NCI-H226 (cell line): ENCODE measurements at regions not wholly inside any gene's neighbourhood (a gene's known extent, or its start where the extent isn't known, plus 50 kb on each side); places are given as distances from the start of the nearest gene placed in this dataset.
"Not testable (repeated sequence)": the region's sequence is repeated elsewhere in the genome, so short reads cannot be mapped to it uniquely, and the experiment has no call there.

Experiments used
- DNase-seq: peaks from one replicate; pipeline ENCODE4 v3.0.0-alpha.2; 2015

GRCh38 chr4:184335520-184335919, 117.8 kb upstream of the ENPP6 start:
- peak; percentile 55 for DNase-seq

DNA sequence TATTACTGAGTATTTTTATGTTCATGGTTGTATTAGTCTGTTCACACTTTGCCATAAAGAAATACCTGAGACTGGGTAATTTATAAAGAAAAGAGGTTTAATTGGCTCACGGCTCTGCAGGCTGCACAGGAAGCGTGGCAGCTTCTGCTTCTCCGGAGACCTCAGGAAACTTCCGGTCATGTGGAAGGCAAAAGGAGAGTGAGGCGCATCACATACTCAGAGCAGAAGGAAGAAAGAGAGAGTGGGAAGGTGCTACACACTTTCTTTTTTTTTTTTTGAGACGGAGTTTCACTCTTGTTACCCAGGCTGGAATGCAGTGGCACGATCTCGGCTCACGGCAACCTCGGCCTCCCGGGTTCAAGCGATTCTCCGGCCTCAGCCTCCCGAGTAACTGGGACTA, 115.8 kb upstream of the ENPP6 start:
- DNase-seq: not testable (repeated sequence)

- DNase-seq: no peak
These were observed 113.8 kb upstream of the ENPP6 start for GRCh38 chr4:184331268-184331995.

DNA sequence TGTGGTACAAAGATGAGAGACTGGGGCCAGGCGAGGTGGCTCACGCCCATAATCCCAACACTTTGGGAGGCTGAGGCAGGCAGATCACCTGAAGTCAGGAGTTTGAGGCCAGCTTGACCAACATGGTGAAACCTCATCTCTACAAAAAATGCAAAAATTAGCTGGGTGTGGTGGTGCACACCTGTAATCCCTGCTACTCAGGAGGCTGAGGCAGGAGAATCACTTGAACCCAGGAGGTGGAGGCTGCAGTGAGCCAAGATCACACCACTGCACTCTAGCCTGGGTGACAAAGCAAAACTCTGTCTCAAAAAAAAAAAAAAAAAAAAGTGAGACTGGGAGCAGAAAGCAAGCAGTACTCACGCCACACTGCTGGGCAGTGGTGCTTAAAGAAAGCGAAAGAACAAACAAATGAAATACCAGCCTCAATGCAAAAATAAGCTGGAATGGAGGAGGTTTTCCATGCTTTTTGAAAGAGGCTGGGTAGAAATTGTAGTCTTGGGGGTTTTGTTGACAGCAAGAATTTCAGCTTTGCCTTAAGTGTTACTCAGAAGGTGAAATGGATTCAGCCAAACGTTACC, 112.9 kb upstream of the ENPP6 start:
- DNase-seq: not testable (repeated sequence)

DNA sequence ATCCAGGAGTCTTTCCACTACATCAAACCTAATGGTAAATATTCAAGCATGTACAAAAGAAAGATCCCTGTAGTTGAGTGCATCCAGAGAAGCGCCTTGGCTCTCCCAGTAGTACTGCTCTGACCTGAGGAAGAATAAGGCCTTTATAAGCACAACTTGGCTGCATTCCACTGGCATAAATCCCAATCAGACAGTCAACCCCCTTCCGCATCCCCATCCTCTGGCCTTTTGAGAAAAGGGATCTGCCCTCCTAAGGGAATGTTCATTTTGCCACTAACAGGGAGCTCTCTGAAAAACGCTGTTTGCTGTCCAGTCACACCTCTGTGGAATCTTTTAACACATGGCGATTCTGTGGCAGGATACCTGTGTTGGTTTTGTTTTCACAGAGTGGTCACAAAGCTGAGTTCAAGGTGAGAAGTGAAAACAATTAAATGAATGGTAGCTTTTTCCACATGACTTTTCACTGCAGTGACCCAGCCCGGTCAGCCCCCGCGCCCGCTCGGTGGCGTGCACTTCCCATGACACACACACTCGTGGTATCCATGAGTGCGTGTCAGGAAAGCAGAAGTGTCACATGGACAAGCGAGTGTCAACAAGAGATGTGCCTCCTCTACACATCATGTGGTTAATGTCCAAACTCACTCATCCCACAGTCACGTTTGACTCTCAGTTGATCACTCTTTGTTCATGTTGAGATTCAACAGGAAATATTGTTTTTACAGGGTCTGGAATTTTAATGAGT, 112.2 kb upstream of the ENPP6 start:
- no peak for DNase-seq

- DNase-seq: no peak
These were observed 111.6 kb upstream of the ENPP6 start for GRCh38 chr4:184329235-184329634.

DNA sequence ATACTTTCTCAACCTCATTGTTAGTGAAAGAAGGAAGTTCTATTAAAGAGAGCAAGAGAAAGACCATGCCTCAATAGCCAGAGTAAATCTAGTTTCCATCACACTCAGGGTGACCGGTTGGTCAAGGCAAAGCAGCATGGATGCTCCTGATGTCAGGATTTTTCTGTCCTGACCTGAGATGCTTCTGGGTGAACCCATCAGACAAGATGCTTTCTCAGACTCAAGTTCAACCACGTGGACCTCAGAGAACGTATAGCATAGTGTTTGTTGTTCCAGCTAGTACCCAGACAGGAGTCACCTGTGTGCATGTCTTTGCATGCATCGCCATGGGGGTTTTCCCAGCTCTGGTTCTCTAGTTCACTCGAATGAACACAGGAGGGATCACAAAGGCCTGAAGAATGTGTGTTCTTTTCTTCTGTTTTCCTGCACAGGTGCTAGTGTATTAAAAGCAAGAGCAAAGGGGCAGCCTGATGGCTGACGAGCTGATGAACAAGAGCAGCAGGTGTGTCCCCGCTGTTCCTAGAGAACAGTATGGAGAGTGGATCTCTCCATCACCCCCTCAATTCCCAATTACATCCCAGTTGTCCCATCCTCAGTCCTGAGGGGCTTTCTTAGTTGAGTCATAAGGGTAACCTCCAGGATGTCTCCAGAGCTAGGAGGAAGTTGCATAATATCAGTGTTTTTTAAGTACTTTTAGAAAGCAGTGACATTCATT, 110.5 kb upstream of the ENPP6 start:
- DNase-seq: no peak

DNA sequence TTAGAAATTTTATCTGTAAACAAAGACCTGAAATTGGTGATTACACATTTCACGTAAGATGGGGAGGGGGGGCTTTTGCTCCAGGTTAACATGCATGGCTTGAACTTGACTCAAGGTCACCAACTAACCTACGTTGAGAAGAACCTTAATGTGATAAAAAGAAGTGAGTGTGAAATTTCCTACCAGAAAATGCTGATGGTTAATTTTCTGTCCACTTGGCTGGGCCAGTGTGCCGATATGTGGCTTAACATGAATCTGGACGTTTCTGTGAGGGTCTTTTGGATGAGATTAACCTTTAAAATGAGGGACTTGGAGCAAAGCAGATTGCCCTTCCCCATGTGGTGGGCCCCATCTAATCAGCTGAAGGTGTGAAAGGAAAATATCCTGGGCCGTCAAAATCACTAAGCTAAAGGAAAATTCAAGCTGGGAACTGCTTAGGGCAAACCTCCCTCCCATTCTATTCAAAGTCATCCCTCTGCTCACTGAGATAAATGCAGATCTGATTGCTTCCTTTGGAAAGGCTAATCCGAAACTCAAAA, 107.3 kb upstream of the ENPP6 start:
- DNase-seq: no peak

DNA sequence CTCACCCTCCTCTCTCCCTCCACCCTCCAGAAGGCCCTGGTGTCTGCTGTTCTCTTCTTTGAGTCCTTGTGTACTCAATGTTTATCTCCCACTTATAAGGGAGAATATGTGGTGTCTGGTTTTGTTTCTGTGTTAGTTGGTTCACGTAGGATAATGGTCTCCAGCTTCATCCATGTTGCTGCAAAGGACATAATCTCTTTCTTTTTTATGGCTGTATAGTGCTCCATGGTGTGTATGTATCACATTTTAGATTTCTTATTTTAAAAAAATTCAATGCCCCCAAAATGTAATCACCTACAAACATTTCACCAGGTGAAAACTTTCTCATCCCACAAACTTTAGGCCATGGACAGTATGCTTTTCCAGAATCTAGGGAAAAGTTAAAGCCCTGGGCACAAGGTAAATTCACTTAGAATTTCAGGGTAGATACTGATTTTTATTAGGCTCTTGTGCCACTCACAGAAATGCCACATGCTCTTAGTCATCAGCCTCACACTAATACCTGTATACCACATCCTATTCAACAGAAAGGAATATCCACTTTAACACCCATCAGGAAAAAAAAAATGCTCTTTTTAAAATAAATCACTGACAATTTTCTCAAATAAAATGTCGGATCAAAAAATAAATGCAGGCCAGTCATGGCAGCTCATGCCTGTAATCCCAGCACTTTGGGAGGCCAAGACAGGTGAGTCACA, 104.8 kb upstream of the ENPP6 start:
- no peak for DNase-seq

DNA sequence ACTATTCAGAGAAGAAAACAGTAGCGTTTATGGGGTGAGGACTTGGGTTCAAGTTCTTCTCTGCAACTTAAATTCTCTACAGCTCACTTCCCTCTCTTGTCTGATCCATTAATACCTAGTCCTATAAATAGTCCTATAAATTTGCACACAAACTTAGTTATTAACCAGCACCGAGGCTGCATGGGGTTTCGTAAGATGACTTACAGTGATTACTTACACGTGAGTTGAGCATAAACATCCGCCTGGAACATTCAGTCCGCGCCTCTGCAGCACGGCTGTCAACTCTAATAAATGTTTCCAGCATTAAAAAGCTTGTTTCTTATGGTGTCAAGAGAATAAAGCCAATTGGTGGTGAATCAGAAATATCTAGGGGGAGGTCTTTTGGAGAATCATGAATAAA, 103.0 kb upstream of the ENPP6 start:
- no peak for DNase-seq

DNA sequence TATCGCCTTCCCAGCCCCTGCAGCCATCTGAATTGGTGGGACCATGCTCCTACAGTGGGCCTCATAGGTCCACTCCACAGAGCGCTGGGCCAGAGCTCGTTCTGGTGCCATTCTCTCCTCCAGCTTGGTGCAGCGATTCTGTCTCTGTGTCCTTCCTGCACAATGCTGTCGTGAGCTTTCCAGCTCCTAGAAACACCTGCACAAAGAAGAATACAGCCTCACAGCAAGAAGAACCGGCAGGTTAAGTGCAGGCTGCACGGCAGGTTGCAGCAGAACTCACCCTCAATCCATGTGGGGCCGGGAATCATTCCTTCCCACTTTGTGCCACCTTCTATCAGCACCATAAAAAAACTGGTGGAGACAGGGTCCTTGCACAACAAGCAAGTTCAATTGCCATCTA, 101.2 kb upstream of the ENPP6 start:
- DNase-seq: no peak

DNA sequence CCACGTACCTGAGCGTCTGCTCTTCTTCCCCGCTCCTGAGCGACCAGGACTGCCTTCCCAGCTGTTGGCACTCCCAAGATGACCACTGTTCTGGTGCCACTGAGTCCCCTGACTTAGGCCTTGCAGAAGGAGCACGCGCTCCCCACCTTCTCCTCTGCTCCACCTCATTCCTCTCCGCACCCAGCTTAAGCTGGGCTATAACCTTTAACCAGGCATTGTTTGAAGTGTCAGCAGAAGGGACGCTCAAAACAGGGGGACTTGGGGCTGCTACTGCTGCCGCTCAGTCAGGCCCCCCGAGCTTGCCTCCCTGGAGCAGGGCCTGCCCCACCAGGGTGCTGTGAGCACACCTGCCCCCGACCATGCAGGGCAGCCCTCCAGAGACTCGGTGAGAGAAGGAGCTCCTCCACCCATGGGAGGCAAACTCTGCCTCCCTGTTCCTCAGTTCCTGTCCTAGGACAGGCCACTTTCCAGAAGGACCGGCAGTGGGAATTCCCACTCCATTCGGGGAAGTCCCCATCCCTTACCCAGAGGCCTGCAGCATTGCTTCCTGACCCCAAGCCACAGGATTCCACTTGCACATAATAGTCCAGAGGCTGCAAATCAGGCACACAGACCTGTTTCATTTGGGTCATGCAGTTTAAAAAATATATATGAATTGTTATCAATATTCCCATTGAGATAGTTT, 99.7 kb upstream of the ENPP6 start:
- no peak for DNase-seq

GRCh38 chr4:184316821-184317220, 99.1 kb upstream of the ENPP6 start:
- DNase-seq: no peak

DNA sequence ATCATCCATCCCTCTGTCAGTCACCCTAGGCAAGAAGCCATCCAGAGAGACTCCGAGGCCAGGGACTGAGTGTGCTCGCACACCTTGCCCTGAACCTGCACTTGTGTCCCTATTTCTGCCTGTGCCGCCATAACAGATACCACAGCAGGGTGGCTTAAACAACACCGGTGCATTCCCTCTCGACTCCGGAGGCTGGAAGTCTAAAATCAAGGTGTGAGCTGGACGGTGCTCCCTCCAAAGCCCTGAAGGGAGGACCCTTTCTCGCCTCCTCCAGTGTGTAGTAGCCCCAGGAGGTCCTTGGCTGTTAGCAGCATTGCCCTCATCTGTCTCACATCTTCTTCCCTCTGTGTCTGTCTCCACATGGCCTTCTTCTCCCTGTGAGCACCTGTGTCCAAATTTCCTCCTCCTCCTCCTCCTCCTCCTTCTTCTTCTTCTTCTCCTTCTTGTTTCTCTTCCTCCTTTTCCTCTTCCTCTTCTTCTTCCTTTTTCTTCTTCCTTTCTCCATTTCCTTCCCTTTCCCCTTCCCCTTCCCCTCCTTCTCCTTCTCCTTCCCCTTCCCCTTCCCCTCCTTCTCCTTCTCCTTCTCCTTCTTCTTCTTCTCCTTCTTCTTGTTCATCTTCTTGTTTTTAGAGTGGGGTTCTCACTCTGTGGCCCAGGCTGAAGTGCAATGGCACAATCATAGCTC, 98.1 kb upstream of the ENPP6 start:
- no peak for DNase-seq

- DNase-seq: no peak
These were observed 96.3 kb upstream of the ENPP6 start for GRCh38 chr4:184313702-184314659.

DNA sequence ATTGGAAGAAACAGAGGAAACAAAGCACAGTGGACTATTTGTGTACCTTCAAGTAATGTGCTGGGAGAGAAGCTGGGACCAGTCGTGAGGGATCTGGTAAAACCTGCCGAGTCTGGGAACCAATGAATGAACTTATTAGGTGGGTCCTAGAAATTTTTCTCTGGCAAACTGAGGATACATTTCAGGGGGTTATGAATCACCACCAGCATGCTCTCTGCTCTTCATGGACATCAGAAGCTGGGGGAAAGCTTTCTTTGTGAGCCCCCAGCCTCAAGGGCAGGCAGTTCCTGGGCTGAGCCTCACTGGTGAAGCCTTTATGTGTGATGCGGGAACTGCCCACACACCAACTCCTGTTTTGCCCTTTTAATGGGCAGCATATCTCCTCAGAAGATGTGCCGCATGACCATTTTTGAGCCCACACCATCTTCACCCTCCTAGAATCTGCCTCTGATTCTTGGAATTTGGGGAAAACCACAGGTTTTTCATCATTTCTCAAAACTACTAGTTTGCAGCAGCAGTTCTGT, 95.4 kb upstream of the ENPP6 start:
- no peak for DNase-seq

GRCh38 chr4:184312126-184312525, 94.5 kb upstream of the ENPP6 start:
- no peak for DNase-seq

- DNase-seq: no peak
These were observed 93.4 kb upstream of the ENPP6 start for GRCh38 chr4:184310881-184311709.

GRCh38 chr4:184310171-184310567, 92.5 kb upstream of the ENPP6 start:
- DNase-seq: no peak
